H1 (cell line): ENCODE measurements at regions not wholly inside any gene's neighbourhood (a gene's known extent, or its start where the extent isn't known, plus 50 kb on each side); places are given as distances from the start of the nearest gene placed in this dataset.

Experiments used
- CTCF ChIA-PET: fragments of 300-600 bp; sonication (Branson Sonifier 250); formaldehyde crosslinking; loops from one replicate; lab custom pipeline; 2021; ENCODE audit not compliant: partially characterized antibody; lab: Charles Lee
- POLR2A ChIA-PET: fragments of 300-600 bp; sonication (Branson Sonifier 250); formaldehyde crosslinking; loops from one replicate; lab custom pipeline; 2021; ENCODE audit warnings: inconsistent platforms; ENCODE audit not compliant: partially characterized antibody; lab: Charles Lee
- DNase-seq, 2 experiments: peaks; one replicate each; pipeline versions ENCODE4 v3.0.0 to v3.0.0-alpha.2; 2010 to 2022; ENCODE audit warnings: low spot score in 2 of 2, low read depth in 1 of 2, mixed read lengths in 1 of 2
- FAIRE-seq: peaks from 2 replicates; lab custom pipeline; 2011; peaks lifted over from hg19 to GRCh38; lab: Jason Lieb, UNC
- H2AFZ ChIP-seq: 2 replicates; pipeline ENCODE4 v1.8.1; 2012; ENCODE audit warnings: low read length, inconsistent platforms
- H2AK5ac ChIP-seq: 2 replicates; pipeline ENCODE4 v1.6.1; 2013; ENCODE audit warnings: low read depth, low read length
- H2BK120ac ChIP-seq: replicated peaks from 2 replicates; pipeline ENCODE3; 2013; ENCODE audit warnings: low read depth, low read length, inconsistent platforms
- H2BK12ac ChIP-seq: 2 replicates; pipeline ENCODE4 v1.6.1; 2013; ENCODE audit warnings: low read depth, low read length
- H2BK15ac ChIP-seq: 2 replicates; pipeline ENCODE4 v1.6.1; 2013; ENCODE audit warnings: low read length
- H2BK20ac ChIP-seq: 2 replicates; pipeline ENCODE4 v1.6.1; 2013; ENCODE audit warnings: low read length
- H2BK5ac ChIP-seq: 2 replicates; pipeline ENCODE4 v1.6.1; 2013; ENCODE audit warnings: low read depth, low read length
- H3K14ac ChIP-seq: 2 replicates; pipeline ENCODE4 v1.6.1; 2013; ENCODE audit warnings: inconsistent platforms; ENCODE audit not compliant: insufficient read length
- H3K18ac ChIP-seq: 2 replicates; pipeline ENCODE4 v1.6.1; 2013; ENCODE audit warnings: low read length; ENCODE audit errors: extremely low read depth
- H3K23ac ChIP-seq: 2 replicates; pipeline ENCODE4 v1.6.1; 2013; ENCODE audit warnings: inconsistent platforms; ENCODE audit not compliant: insufficient read length
- H3K23me2 ChIP-seq: 2 replicates; pipeline ENCODE4 v1.6.1; 2013; ENCODE audit warnings: low read depth, low read length
- H3K27ac ChIP-seq: 2 replicates; pipeline ENCODE4 v1.6.1; 2011; ENCODE audit warnings: low read depth, low read length, inconsistent platforms
- H3K27me3 ChIP-seq, 4 experiments: replicated peaks in 1 of 4; 1 replicate in 1 of 4; 2 replicates in 3 of 4; pipeline versions ENCODE4 v1.6.1 to v1.8.1; 2011 to 2013; ENCODE audit warnings: low read length in 3 of 4, mild to moderate bottlenecking in 3 of 4, inconsistent platforms in 2 of 4, mixed read lengths in 2 of 4, moderate library complexity in 1 of 4; ENCODE audit not compliant: control insufficient read depth in 3 of 4, insufficient read depth in 3 of 4; ENCODE audit errors: extremely low read depth in 1 of 4
- H3K36me3 ChIP-seq, 4 experiments: 2 replicates each; pipeline versions ENCODE4 v1.6.1 to v1.8.1; 2011 to 2013; ENCODE audit warnings: mild to moderate bottlenecking in 4 of 4, low read length in 3 of 4, moderate library complexity in 2 of 4, control low read depth in 1 of 4, inconsistent platforms in 1 of 4; ENCODE audit not compliant: insufficient read depth in 4 of 4, control insufficient read depth in 2 of 4
- H3K4ac ChIP-seq: replicated peaks from 2 replicates; pipeline ENCODE3; 2013; ENCODE audit warnings: low read length, low read depth, mixed read lengths, inconsistent platforms; ENCODE audit not compliant: insufficient read length
- H3K4me1 ChIP-seq, 4 experiments: replicated peaks in 1 of 4; 1 replicate in 1 of 4; 2 replicates in 3 of 4; pipeline versions ENCODE4 v1.6.1 to v1.8.1; 2011 to 2013; ENCODE audit warnings: low read length in 3 of 4, inconsistent platforms in 2 of 4, mixed read lengths in 1 of 4; ENCODE audit not compliant: insufficient read depth in 4 of 4, control insufficient read depth in 3 of 4
- H3K4me2 ChIP-seq, 2 experiments: 2 replicates each; pipeline versions ENCODE4 v1.6.1 to v1.8.1; 2011 to 2013; ENCODE audit warnings: low read depth in 2 of 2, low read length in 2 of 2, control low read depth in 1 of 2, inconsistent platforms in 1 of 2, mild to moderate bottlenecking in 1 of 2; ENCODE audit not compliant: insufficient read depth in 1 of 2
- H3K4me3 ChIP-seq, 4 experiments: fragments of 200-600, 300-600 bp in 1 of 4; sonication (generic), shearing (Covaris generic), sonication (Bioruptor Twin) in 1 of 4; 2 replicates each; pipeline versions ENCODE4 v1.5.1 to v1.8.1; 2011 to 2016; ENCODE audit warnings: low read length in 4 of 4, low read depth in 3 of 4, control low read depth in 2 of 4, inconsistent platforms in 2 of 4, mild to moderate bottlenecking in 2 of 4, mixed read lengths in 1 of 4, moderate library complexity in 1 of 4; ENCODE audit not compliant: insufficient read depth in 2 of 4; ENCODE audit errors: extremely low read depth in 1 of 4
- H3K56ac ChIP-seq: replicated peaks from 2 replicates; pipeline ENCODE3; 2013; ENCODE audit warnings: low read depth, mild to moderate bottlenecking, mixed read lengths, low read length, inconsistent platforms; ENCODE audit not compliant: insufficient read length
- H3K79me1 ChIP-seq: 2 replicates; pipeline ENCODE4 v1.6.1; 2013; ENCODE audit warnings: low read depth, low read length, control low read depth
- H3K79me2 ChIP-seq, 2 experiments: 2 replicates each; pipeline versions ENCODE4 v1.6.1 to v1.8.1; 2012 to 2013; ENCODE audit warnings: low read length in 2 of 2, mild to moderate bottlenecking in 2 of 2, inconsistent platforms in 1 of 2; ENCODE audit not compliant: insufficient read depth in 2 of 2, control insufficient read depth in 1 of 2
- H3K9ac ChIP-seq, 4 experiments: replicated peaks in 1 of 4; 1 replicate in 1 of 4; 2 replicates in 3 of 4; pipeline versions ENCODE4 v1.6.1 to v1.8.1; 2011 to 2013; ENCODE audit warnings: low read depth in 3 of 4, low read length in 3 of 4, control low read depth in 2 of 4, mild to moderate bottlenecking in 2 of 4, moderate library complexity in 2 of 4, inconsistent platforms in 1 of 4; ENCODE audit errors: extremely low read depth in 1 of 4
- H3K9me3 ChIP-seq, 2 experiments: 2 replicates each; pipeline versions ENCODE4 v1.6.1 to v1.8.1; 2012 to 2013; ENCODE audit warnings: mild to moderate bottlenecking in 2 of 2, moderate library complexity in 2 of 2, control low read depth in 1 of 2, inconsistent platforms in 1 of 2, low read depth in 1 of 2, low read length in 1 of 2, mixed read lengths in 1 of 2; ENCODE audit not compliant: insufficient read depth in 2 of 2
- H4K20me1 ChIP-seq, 2 experiments: replicated peaks in 1 of 2; 2 replicates each; pipeline versions ENCODE3 to v1.8.1; 2011 to 2013; ENCODE audit warnings: inconsistent platforms in 2 of 2, low read length in 2 of 2, mild to moderate bottlenecking in 1 of 2; ENCODE audit not compliant: insufficient read depth in 2 of 2, control insufficient read depth in 1 of 2
- H4K5ac ChIP-seq: 2 replicates; pipeline ENCODE4 v1.6.1; 2013; ENCODE audit warnings: low read length, low read depth, mixed read lengths, inconsistent platforms; ENCODE audit not compliant: insufficient read length
- H4K8ac ChIP-seq: 2 replicates; pipeline ENCODE4 v1.8.0; 2013; ENCODE audit warnings: mild to moderate bottlenecking, moderate library complexity, low read length, inconsistent platforms; ENCODE audit not compliant: insufficient read depth; ENCODE audit errors: extremely low read depth
- H4K91ac ChIP-seq: replicated peaks from 2 replicates; pipeline ENCODE3; 2013; ENCODE audit warnings: low read length, mixed read lengths, inconsistent platforms; ENCODE audit not compliant: insufficient read length
- CHD2 ChIP-seq: IDR thresholded peaks from 2 replicates; pipeline ENCODE4 v1.6.1; 2012; ENCODE audit warnings: low read length, improper control_type of control experiment
- HDAC2 ChIP-seq, 2 experiments: fragments of 300-600 bp in 1 of 2; sonication (generic) in 1 of 2; IDR thresholded peaks; 2 replicates each; pipeline ENCODE4 v1.6.1; 2011 to 2012; ENCODE audit warnings: low read depth in 2 of 2, low read length in 2 of 2, mild to moderate bottlenecking in 2 of 2, moderate library complexity in 2 of 2, borderline replicate concordance in 1 of 2, inconsistent platforms in 1 of 2
- HDAC6 ChIP-seq: IDR thresholded peaks from one replicate; pipeline ENCODE4 v1.7.1; 2012; ENCODE audit warnings: low read depth, mild to moderate bottlenecking, inconsistent platforms, low read length, moderate library complexity
- JUND ChIP-seq: IDR thresholded peaks from 2 replicates; pipeline ENCODE4 v1.6.1; 2011; ENCODE audit warnings: mild to moderate bottlenecking, improper control_type of control experiment, low read length
- KDM1A ChIP-seq: fragments of 200-600, 300-600 bp; sonication (generic); IDR thresholded peaks from 2 replicates; pipeline ENCODE4 v1.7.1; 2016; ENCODE audit warnings: mild to moderate bottlenecking, low read length, borderline replicate concordance
- KDM4A ChIP-seq: IDR thresholded peaks from one replicate; pipeline ENCODE4 v1.7.1; 2012; ENCODE audit warnings: low read depth, mild to moderate bottlenecking, moderate library complexity, low read length, inconsistent platforms; ENCODE audit not compliant: severe bottlenecking
- RBBP5 ChIP-seq: IDR thresholded peaks from 2 replicates; pipeline ENCODE4 v1.7.1; 2012; ENCODE audit warnings: low read depth, mild to moderate bottlenecking, inconsistent platforms, low read length, moderate library complexity, borderline replicate concordance
- RNF2 ChIP-seq: fragments of 200-900, 300-1000 bp; sonication (generic); IDR thresholded peaks from 2 replicates; pipeline ENCODE4 v1.7.1; 2016; ENCODE audit warnings: borderline replicate concordance, low read depth, mild to moderate bottlenecking, antibody characterized with exemption, low read length; ENCODE audit not compliant: poor library complexity, severe bottlenecking; ENCODE audit errors: missing control alignments
- SP1 ChIP-seq: IDR thresholded peaks from 2 replicates; pipeline ENCODE4 v1.6.1; 2011; ENCODE audit warnings: low read depth, low read length
- SP4 ChIP-seq: IDR thresholded peaks from 2 replicates; pipeline ENCODE4 v1.6.1; 2012; ENCODE audit warnings: low read length, inconsistent platforms
- SUZ12 ChIP-seq: fragments of 200-600 bp; sonication (generic); IDR thresholded peaks from 2 replicates; pipeline ENCODE4 v1.6.1; 2012; ENCODE audit warnings: mild to moderate bottlenecking, inconsistent platforms, low read length, moderate library complexity, mixed read lengths
- TF ChIP-seq, protein P1 (sequence below): IDR thresholded peaks from 2 replicates; pipeline ENCODE4 v1.6.1; 2011; ENCODE audit warnings: low read depth, mild to moderate bottlenecking, low read length; ENCODE audit not compliant: insufficient read depth
- TF ChIP-seq, protein P2 (sequence below): IDR thresholded peaks from 2 replicates; pipeline ENCODE4 v1.6.1; 2012; ENCODE audit warnings: low read length, inconsistent platforms

DNA sequence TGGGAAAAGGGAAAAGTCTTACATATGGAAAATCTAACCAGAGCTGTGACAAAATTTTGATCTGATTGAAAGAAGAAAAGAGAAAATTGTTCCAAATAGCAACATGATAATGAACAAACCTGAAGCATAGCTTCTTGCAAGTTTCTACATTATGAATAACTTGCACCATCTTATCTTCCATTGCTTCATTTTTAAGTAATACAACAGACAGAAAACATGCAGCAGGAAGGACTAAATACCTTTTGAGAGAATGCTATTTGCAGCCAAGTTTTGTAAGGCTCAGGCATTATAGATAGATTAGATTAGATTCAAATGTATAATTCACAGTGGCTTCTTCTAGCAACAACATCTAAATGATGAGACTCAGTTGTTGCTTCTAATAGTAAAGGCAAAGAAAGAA lies 441.4 kb downstream of the AEBP2 start:
- FAIRE-seq = no peak
- TF ChIP-seq RBBP5 (no peak), HDAC6 (no peak), JUND (no peak), RNF2 (no peak), HDAC2 (IDR thresholded peaks at IDR 0.05; ENCODE audit: borderline replicate concordance in 1 of 2, low read depth in 2 of 2, low read length in 2 of 2) (no peak), SP1 (no peak), KDM4A (no peak), KDM1A (no peak), SP4 (no peak), CHD2 (no peak), SUZ12 (no peak)
- TF ChIP-seq, protein P1, sequence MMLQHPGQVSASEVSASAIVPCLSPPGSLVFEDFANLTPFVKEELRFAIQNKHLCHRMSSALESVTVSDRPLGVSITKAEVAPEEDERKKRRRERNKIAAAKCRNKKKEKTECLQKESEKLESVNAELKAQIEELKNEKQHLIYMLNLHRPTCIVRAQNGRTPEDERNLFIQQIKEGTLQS = no peak
- TF ChIP-seq, protein P2, sequence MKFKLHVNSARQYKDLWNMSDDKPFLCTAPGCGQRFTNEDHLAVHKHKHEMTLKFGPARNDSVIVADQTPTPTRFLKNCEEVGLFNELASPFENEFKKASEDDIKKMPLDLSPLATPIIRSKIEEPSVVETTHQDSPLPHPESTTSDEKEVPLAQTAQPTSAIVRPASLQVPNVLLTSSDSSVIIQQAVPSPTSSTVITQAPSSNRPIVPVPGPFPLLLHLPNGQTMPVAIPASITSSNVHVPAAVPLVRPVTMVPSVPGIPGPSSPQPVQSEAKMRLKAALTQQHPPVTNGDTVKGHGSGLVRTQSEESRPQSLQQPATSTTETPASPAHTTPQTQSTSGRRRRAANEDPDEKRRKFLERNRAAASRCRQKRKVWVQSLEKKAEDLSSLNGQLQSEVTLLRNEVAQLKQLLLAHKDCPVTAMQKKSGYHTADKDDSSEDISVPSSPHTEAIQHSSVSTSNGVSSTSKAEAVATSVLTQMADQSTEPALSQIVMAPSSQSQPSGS = no peak

More for the DNA sequence above, 441.4 kb downstream of the AEBP2 start:
- Histone ChIP-seq H3K23me2 (no peaks in the 10 kb centered on the region), H3K23ac (no peak overlapping the region), H2BK12ac (no peak overlapping the region), H3K79me1 (no peaks in the 10 kb centered on the region), H2BK120ac (no peak overlapping the region), H3K36me3 (no peaks in the 10 kb centered on the region), H3K79me2 (no peaks in the 10 kb centered on the region), H4K91ac (no peak overlapping the region), H4K5ac (no peak overlapping the region), H3K18ac (no peak overlapping the region), H4K8ac (no peak overlapping the region), H2BK5ac (no peak overlapping the region), H3K9ac (no peak overlapping the region), H4K20me1 (no peaks in the 10 kb centered on the region), H3K9me3 (no peaks in the 10 kb centered on the region), H3K14ac (no peak overlapping the region), H2BK20ac (no peak overlapping the region), H3K4me2 (no peak overlapping the region), H3K27ac (no peak overlapping the region), H2AFZ (no peak overlapping the region), H2BK15ac (no peak overlapping the region), H3K27me3 (no peaks in the 10 kb centered on the region), H2AK5ac (no peak overlapping the region), H3K4me1 (no peaks in the 10 kb centered on the region), H3K4ac (no peak overlapping the region), H3K4me3 (no peak overlapping the region), H3K56ac (no peak overlapping the region)
- POLR2A ChIA-PET = interaction anchor here (1.2 kb wide), 1 partner anchor 13 kb away, joined by 3 read pairs; no protein-coding TSS in a partner anchor
- no peak for DNase-seq
- CTCF ChIA-PET = interaction anchor here (2.1 kb wide), 1 partner anchor 35 kb away, joined by 6 read pairs; no protein-coding TSS in a partner anchor
